Liver (tissue), 3 donors: ENCODE measurements at regions not wholly inside any gene's neighbourhood (a gene's known extent, or its start where the extent isn't known, plus 50 kb on each side); places are given as distances from the start of the nearest gene placed in this dataset.
"Not testable (repeated sequence)": the region's sequence is repeated elsewhere in the genome, so short reads cannot be mapped to it uniquely, and the experiment has no call there.

ENCODE experiments used
- EGR1 ChIP-seq, 2 donors: IDR thresholded peaks; 2 replicates each; pipeline ENCODE4 v1.6.1; 2016 to 2018; ENCODE audit warnings: antibody characterized with exemption in 2 of 2, low read depth in 2 of 2
- NR2F2 ChIP-seq: IDR thresholded peaks from 2 replicates; pipeline ENCODE4 v1.6.1; 2016; ENCODE audit warnings: antibody characterized with exemption
- SP1 ChIP-seq: IDR thresholded peaks from 2 replicates; pipeline ENCODE4 v1.6.1; 2018; ENCODE audit warnings: antibody characterized with exemption, mild to moderate bottlenecking
- TAF1 ChIP-seq: conservative IDR thresholded peaks from 2 replicates; pipeline ENCODE4 v1.6.1; 2016; ENCODE audit warnings: antibody characterized with exemption, mild to moderate bottlenecking
- YY1 ChIP-seq: IDR thresholded peaks from 2 replicates; pipeline ENCODE4 v1.6.1; 2016; ENCODE audit warnings: antibody characterized with exemption, mild to moderate bottlenecking
- TF ChIP-seq, protein P1 (sequence below): fragments of 150-350 bp; IDR thresholded peaks from 2 replicates; pipeline ENCODE4 v1.5.1; 2017; ENCODE audit warnings: improper control_type of control experiment, low read depth, low read length; ENCODE audit not compliant: missing input control
- TF ChIP-seq, protein P2 (sequence below): IDR thresholded peaks from 2 replicates; pipeline ENCODE4 v1.6.1; 2016; ENCODE audit warnings: antibody characterized with exemption, mild to moderate bottlenecking
- donor health status: healthy.
- donor health status: healthy.

DNA sequence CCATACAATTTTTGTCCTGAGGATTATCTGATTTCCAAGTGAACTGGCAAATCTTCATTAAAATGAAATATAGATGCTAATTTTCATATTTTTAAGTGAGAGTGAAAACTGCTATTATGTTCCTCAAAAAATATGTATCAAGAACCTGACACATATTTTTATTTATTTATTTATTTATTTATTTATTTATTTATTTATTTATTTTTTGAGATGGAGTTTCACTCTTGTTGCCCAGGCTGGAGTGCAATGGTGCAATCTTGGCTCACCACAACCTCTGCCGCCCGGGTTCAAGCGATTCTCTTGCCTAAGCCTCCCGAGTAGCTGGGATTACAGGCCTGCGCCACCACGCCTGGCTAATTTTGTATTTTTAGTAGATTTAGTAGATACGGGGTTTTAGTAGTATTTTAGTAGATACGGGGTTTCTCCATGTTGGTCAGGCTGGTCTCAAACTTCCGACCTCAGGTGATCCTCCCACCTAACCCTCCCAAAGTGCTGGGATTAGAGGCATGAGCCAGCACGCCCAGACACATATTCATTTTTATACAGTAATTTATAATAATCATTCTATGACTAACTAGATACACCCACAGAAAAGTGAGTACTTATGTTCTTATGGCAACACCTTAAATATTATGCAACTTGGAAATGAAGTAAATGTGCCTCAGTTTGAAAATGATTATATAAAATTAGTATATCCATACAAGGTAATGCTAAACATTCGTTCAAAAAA lies 248.3 kb downstream of the CDH7 start:
- not testable (repeated sequence) for TF ChIP-seq TAF1; NR2F2; SP1; EGR1 (IDR thresholded peaks at IDR 0.05; ENCODE audit: low read depth in 2 of 2); YY1
- TF ChIP-seq, protein P1, sequence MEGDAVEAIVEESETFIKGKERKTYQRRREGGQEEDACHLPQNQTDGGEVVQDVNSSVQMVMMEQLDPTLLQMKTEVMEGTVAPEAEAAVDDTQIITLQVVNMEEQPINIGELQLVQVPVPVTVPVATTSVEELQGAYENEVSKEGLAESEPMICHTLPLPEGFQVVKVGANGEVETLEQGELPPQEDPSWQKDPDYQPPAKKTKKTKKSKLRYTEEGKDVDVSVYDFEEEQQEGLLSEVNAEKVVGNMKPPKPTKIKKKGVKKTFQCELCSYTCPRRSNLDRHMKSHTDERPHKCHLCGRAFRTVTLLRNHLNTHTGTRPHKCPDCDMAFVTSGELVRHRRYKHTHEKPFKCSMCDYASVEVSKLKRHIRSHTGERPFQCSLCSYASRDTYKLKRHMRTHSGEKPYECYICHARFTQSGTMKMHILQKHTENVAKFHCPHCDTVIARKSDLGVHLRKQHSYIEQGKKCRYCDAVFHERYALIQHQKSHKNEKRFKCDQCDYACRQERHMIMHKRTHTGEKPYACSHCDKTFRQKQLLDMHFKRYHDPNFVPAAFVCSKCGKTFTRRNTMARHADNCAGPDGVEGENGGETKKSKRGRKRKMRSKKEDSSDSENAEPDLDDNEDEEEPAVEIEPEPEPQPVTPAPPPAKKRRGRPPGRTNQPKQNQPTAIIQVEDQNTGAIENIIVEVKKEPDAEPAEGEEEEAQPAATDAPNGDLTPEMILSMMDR, result not testable (repeated sequence)
- TF ChIP-seq, protein P2, sequence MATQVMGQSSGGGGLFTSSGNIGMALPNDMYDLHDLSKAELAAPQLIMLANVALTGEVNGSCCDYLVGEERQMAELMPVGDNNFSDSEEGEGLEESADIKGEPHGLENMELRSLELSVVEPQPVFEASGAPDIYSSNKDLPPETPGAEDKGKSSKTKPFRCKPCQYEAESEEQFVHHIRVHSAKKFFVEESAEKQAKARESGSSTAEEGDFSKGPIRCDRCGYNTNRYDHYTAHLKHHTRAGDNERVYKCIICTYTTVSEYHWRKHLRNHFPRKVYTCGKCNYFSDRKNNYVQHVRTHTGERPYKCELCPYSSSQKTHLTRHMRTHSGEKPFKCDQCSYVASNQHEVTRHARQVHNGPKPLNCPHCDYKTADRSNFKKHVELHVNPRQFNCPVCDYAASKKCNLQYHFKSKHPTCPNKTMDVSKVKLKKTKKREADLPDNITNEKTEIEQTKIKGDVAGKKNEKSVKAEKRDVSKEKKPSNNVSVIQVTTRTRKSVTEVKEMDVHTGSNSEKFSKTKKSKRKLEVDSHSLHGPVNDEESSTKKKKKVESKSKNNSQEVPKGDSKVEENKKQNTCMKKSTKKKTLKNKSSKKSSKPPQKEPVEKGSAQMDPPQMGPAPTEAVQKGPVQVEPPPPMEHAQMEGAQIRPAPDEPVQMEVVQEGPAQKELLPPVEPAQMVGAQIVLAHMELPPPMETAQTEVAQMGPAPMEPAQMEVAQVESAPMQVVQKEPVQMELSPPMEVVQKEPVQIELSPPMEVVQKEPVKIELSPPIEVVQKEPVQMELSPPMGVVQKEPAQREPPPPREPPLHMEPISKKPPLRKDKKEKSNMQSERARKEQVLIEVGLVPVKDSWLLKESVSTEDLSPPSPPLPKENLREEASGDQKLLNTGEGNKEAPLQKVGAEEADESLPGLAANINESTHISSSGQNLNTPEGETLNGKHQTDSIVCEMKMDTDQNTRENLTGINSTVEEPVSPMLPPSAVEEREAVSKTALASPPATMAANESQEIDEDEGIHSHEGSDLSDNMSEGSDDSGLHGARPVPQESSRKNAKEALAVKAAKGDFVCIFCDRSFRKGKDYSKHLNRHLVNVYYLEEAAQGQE, result not testable (repeated sequence)
